Hepatocyte (in vitro differentiated cells): ENCODE measurements at regions not wholly inside any gene's neighbourhood (a gene's known extent, or its start where the extent isn't known, plus 50 kb on each side); places are given as distances from the start of the nearest gene placed in this dataset.

Experiments
- EZH2 ChIP-seq: fragments of 200-600 bp; sonication (generic); IDR thresholded peaks from 2 replicates; pipeline ENCODE4 v1.6.1; 2016; ENCODE audit warnings: antibody characterized with exemption, mild to moderate bottlenecking, borderline replicate concordance
- EZH2phosphoT487 ChIP-seq: fragments of 200-600 bp; sonication (generic); IDR thresholded peaks from one replicate; pipeline ENCODE4 v1.6.1; 2018; ENCODE audit warnings: antibody characterized with exemption, mild to moderate bottlenecking, low read depth, moderate library complexity; ENCODE audit not compliant: unreplicated experiment, severe bottlenecking
- TF ChIP-seq, protein P1 (sequence below): fragments of 200-600 bp; sonication (generic); IDR thresholded peaks from 2 replicates; pipeline ENCODE4 v1.5.1; 2016; ENCODE audit warnings: antibody characterized with exemption, mild to moderate bottlenecking; ENCODE audit not compliant: poor library complexity

DNA sequence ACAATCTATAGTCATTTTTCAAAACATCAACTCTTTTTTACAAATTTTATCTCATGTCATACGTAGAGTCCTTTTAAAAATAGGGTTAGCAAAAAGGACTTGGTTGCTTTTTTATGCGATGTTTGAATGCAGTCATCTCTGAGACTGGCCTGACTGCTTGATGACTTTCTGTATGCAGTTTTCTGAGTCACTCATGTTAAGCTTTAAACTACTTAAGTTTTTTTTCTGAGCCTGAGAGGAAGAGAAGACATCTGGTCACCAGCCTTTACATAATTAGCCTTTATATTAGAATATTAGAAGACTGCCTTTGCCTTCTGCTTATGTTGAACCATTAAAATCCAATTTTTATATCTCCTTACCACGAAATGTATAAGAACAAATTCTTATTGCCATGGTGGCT is 834.4 kb upstream of the MBL2 start:
- TF ChIP-seq, protein P1, sequence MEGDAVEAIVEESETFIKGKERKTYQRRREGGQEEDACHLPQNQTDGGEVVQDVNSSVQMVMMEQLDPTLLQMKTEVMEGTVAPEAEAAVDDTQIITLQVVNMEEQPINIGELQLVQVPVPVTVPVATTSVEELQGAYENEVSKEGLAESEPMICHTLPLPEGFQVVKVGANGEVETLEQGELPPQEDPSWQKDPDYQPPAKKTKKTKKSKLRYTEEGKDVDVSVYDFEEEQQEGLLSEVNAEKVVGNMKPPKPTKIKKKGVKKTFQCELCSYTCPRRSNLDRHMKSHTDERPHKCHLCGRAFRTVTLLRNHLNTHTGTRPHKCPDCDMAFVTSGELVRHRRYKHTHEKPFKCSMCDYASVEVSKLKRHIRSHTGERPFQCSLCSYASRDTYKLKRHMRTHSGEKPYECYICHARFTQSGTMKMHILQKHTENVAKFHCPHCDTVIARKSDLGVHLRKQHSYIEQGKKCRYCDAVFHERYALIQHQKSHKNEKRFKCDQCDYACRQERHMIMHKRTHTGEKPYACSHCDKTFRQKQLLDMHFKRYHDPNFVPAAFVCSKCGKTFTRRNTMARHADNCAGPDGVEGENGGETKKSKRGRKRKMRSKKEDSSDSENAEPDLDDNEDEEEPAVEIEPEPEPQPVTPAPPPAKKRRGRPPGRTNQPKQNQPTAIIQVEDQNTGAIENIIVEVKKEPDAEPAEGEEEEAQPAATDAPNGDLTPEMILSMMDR, result no peak
- no peak for TF ChIP-seq EZH2
- TF ChIP-seq EZH2phosphoT487, result no peak
